Fibroblast of lung (primary cell): ENCODE measurements at regions not wholly inside any gene's neighbourhood (a gene's known extent, or its start where the extent isn't known, plus 50 kb on each side); places are given as distances from the start of the nearest gene placed in this dataset.
A peak's percentile ranks its signal among the peaks of the same experiment; 100 is the strongest.
"Not testable (repeated sequence)": the region's sequence is repeated elsewhere in the genome, so short reads cannot be mapped to it uniquely, and the experiment has no call there.

Source experiments
- DNase-seq, 2 donors: peaks; one replicate each; pipeline versions ENCODE4 v3.0.0 to v3.0.0-alpha.2; 2010; ENCODE audit warnings: low read depth in 2 of 2
- H2AFZ ChIP-seq: 2 replicates; pipeline ENCODE4 v1.5.1; 2012; ENCODE audit warnings: low read length, control low read depth, inconsistent platforms
- H3K27ac ChIP-seq: 2 replicates; pipeline ENCODE4 v1.5.1; 2011; ENCODE audit warnings: low read length, control low read depth; ENCODE audit not compliant: insufficient read depth
- H3K27me3 ChIP-seq: 2 replicates; pipeline ENCODE4 v1.5.1; 2011; ENCODE audit warnings: mild to moderate bottlenecking, low read length; ENCODE audit not compliant: control insufficient read depth, insufficient read depth
- H3K36me3 ChIP-seq: 2 replicates; pipeline ENCODE4 v1.5.1; 2011; ENCODE audit warnings: low read length; ENCODE audit not compliant: control insufficient read depth, insufficient read depth
- H3K4me1 ChIP-seq: 2 replicates; pipeline ENCODE4 v1.5.1; 2011; ENCODE audit warnings: low read length; ENCODE audit not compliant: control insufficient read depth, insufficient read depth; ENCODE audit errors: extremely low read depth
- H3K4me2 ChIP-seq: 2 replicates; pipeline ENCODE4 v1.5.1; 2011; ENCODE audit warnings: low read length, control low read depth; ENCODE audit not compliant: insufficient read depth; ENCODE audit errors: extremely low read depth
- H3K4me3 ChIP-seq, 4 experiments: fragments of 200-600 bp in 1 of 4; sonication (generic) in 1 of 4; replicated peaks in 1 of 4; 2 replicates each; pipeline ENCODE4 v1.5.1; 2011 to 2016; ENCODE audit warnings: low read length in 4 of 4, low read depth in 3 of 4, mild to moderate bottlenecking in 3 of 4, control low read depth in 2 of 4, inconsistent platforms in 1 of 4, mixed read lengths in 1 of 4; ENCODE audit not compliant: insufficient read depth in 1 of 4; ENCODE audit errors: control extremely low read depth in 1 of 4
- H3K79me2 ChIP-seq: 2 replicates; pipeline ENCODE4 v1.5.1; 2012; ENCODE audit warnings: mild to moderate bottlenecking, low read length, inconsistent platforms; ENCODE audit not compliant: control insufficient read depth, insufficient read depth
- H3K9ac ChIP-seq: 2 replicates; pipeline ENCODE4 v1.5.1; 2011; ENCODE audit warnings: mild to moderate bottlenecking, low read length, control low read depth; ENCODE audit not compliant: insufficient read depth
- H3K9me3 ChIP-seq: 2 replicates; pipeline ENCODE4 v1.5.1; 2012; ENCODE audit warnings: low read depth, low read length; ENCODE audit not compliant: control insufficient read depth, insufficient read depth
- H4K20me1 ChIP-seq: 2 replicates; pipeline ENCODE4 v1.5.1; 2011; ENCODE audit warnings: low read length; ENCODE audit not compliant: control insufficient read depth, insufficient read depth; ENCODE audit errors: extremely low read depth
- EZH2 ChIP-seq: IDR thresholded peaks from 2 replicates; pipeline ENCODE4 v1.5.1; 2012; ENCODE audit warnings: low read length, control low read depth, mild to moderate bottlenecking; ENCODE audit errors: missing control alignments
- TF ChIP-seq, protein P1 (sequence below), 2 donors: IDR thresholded peaks in 1 of 2; conservative IDR thresholded peaks in 1 of 2; 1 replicate in 1 of 2; 2 replicates in 1 of 2; pipeline ENCODE4 v1.5.1; 2011 to 2012; ENCODE audit warnings: low read length in 2 of 2, control low read depth in 1 of 2, inconsistent platforms in 1 of 2, low read depth in 1 of 2, mild to moderate bottlenecking in 1 of 2

DNA sequence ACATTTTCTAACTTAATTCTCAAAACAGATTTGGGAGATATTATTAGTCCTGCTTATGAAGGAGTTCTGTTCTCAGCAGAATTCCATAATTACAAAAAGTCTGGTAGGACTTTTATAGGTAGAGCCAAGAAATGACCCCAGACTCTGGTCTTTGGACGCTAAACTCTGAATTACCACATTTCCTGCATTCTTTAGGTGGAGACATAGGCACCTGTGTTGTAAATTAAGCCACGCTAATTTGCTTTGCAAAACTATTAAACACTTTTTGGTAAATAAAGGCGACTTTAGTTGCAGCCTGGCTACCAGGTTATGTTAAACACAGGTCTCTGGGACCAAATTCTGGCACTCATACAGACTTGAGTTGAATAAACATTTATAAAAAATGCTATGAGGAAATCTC lies 77.7 kb downstream of the C9orf152 start:
- H3K4me2 ChIP-seq, result no peak overlapping the region
- H4K20me1 ChIP-seq, result peaks cover 3% of the 10 kb centered on the region
- no peak overlapping the region for H3K4me3 ChIP-seq
- TF ChIP-seq EZH2, result no peak
- TF ChIP-seq, protein P1, sequence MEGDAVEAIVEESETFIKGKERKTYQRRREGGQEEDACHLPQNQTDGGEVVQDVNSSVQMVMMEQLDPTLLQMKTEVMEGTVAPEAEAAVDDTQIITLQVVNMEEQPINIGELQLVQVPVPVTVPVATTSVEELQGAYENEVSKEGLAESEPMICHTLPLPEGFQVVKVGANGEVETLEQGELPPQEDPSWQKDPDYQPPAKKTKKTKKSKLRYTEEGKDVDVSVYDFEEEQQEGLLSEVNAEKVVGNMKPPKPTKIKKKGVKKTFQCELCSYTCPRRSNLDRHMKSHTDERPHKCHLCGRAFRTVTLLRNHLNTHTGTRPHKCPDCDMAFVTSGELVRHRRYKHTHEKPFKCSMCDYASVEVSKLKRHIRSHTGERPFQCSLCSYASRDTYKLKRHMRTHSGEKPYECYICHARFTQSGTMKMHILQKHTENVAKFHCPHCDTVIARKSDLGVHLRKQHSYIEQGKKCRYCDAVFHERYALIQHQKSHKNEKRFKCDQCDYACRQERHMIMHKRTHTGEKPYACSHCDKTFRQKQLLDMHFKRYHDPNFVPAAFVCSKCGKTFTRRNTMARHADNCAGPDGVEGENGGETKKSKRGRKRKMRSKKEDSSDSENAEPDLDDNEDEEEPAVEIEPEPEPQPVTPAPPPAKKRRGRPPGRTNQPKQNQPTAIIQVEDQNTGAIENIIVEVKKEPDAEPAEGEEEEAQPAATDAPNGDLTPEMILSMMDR (conservative IDR thresholded peaks at IDR 0.05 in 1 of 2, IDR thresholded peaks at IDR 0.05 in 1 of 2; ENCODE audit: low read depth in 1 of 2, low read length in 2 of 2), result no peak
- H3K9me3 ChIP-seq, result no peaks in the 10 kb centered on the region
- H3K9ac ChIP-seq, result no peak overlapping the region
- H3K36me3 ChIP-seq, result no peaks in the 10 kb centered on the region
- H3K27ac ChIP-seq, result no peak overlapping the region
- no peaks in the 10 kb centered on the region for H3K27me3 ChIP-seq
- no peak for DNase-seq
- H3K79me2 ChIP-seq, result peaks cover 96% of the 10 kb centered on the region
- H2AFZ ChIP-seq, result no peak overlapping the region
- H3K4me1 ChIP-seq, result peaks cover 51% of the 10 kb centered on the region

- Histone ChIP-seq H3K4me2 (no peak overlapping the region), H3K79me2 (peaks cover 97% of the 10 kb centered on the region), H3K9me3 (no peaks in the 10 kb centered on the region), H3K36me3 (no peaks in the 10 kb centered on the region), H3K27me3 (no peaks in the 10 kb centered on the region), H3K9ac (no peak overlapping the region), H4K20me1 (peaks cover 3% of the 10 kb centered on the region), H3K4me1 (peaks cover 52% of the 10 kb centered on the region), H3K4me3 (no peak overlapping the region), H2AFZ (no peak overlapping the region), H3K27ac (no peak overlapping the region)
- no peak for DNase-seq
- TF ChIP-seq, protein P1 (conservative IDR thresholded peaks at IDR 0.05 in 1 of 2, IDR thresholded peaks at IDR 0.05 in 1 of 2; ENCODE audit: low read depth in 1 of 2, low read length in 2 of 2), result no peak
- TF ChIP-seq EZH2, result no peak
These were observed 77.1 kb downstream of the C9orf152 start for GRCh38 chr9:110130791-110131416.

GRCh38 chr9:110131499-110131898 lies 76.5 kb downstream of the C9orf152 start:
- Histone ChIP-seq H4K20me1 (peaks cover 3% of the 10 kb centered on the region), H3K4me3 (no peak overlapping the region), H3K4me2 (no peak overlapping the region), H3K36me3 (peaks cover 2% of the 10 kb centered on the region), H2AFZ (no peak overlapping the region), H3K4me1 (peaks cover 51% of the 10 kb centered on the region), H3K27ac (no peak overlapping the region), H3K79me2 (peaks cover 97% of the 10 kb centered on the region), H3K9ac (no peak overlapping the region), H3K9me3 (no peaks in the 10 kb centered on the region), H3K27me3 (no peaks in the 10 kb centered on the region)
- peak in 1 of 2 donors; percentile 74 for DNase-seq
- TF ChIP-seq, protein P1 (conservative IDR thresholded peaks at IDR 0.05 in 1 of 2, IDR thresholded peaks at IDR 0.05 in 1 of 2; ENCODE audit: low read depth in 1 of 2, low read length in 2 of 2), result no peak
- TF ChIP-seq EZH2, result no peak

GRCh38 chr9:110132531-110132930 lies 75.4 kb downstream of the C9orf152 start:
- Histone ChIP-seq H3K4me1 (peaks cover 45% of the 10 kb centered on the region), H3K79me2 (peaks cover 97% of the 10 kb centered on the region)
- H3K27ac ChIP-seq, H3K36me3 ChIP-seq, H4K20me1 ChIP-seq, H3K9ac ChIP-seq, H3K4me2 ChIP-seq, H3K9me3 ChIP-seq, DNase-seq, H2AFZ ChIP-seq, H3K27me3 ChIP-seq, H3K4me3 ChIP-seq: not testable (repeated sequence)
